ENCODE measurements at regions not wholly inside any gene's neighbourhood (a gene's known extent, or its start where the extent isn't known, plus 50 kb on each side); places are given as distances from the start of the nearest gene placed in this dataset.
"Not testable (repeated sequence)": the region's sequence is repeated elsewhere in the genome, so short reads cannot be mapped to it uniquely, and the experiment has no call there.

DNA sequence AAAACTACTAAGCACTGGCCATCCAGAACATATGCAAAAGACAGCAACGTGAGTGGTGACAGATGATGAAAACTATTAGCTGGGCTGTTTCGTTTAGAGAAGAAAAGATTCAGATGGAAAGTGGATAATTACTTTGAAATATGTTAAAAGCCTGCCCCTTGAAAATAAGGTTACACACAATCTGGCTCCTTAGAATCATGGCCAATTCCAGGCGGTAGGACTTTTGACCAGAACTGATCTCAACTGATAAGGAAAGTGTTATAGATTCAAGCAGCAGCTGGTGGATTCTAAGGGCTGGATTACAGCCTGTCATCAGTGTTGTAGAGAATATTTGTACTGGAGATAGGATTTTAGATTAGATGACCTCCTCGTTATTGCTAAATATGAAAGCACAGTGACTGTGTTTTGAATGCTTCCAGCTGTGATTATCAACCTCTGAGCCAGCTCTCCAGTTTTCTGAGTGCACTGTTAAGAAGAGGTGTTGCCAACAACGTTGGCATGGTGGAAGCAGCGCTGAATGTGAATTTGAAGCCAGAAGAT, 75.1 kb downstream of the KBTBD2 start:
- FAIRE-seq: not testable (repeated sequence)

DNA sequence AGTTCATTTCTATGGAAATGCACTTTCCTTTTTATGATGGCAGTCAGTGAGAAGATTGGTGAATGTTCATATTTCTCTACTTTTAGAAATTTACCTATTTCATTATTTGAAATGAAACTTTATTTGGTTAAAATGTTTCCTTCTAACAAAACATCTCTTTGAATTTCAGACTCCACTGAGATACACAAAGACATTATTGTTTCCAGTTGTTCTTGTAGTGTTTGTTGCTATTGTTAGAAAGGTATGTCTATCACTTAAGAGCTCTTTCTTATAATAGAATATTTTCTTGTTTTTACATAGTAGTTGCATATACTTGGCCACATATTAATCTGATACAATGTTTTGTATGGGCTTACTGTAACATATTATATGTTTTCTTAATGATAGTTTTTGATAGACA, 76.8 kb downstream of the KBTBD2 start:
- not testable (repeated sequence) for FAIRE-seq

DNA sequence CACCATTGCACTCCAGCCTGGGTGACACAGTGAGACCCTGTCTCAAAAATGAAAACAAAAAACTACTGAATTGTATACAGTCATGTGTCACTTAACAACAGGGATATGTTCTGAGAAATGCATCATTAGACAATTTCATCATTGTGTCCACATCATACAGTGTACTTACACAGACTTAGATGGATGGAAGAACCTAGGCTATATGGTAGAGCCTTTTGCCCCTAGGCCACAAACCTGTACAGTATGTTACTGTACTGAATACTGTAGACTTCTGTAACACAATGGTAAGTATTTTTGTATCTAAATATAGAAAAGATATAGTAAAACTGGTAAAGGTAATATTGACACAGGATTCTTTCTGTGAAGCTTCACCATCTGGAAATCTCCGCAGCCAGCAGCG, 81.7 kb downstream of the KBTBD2 start:
- FAIRE-seq: no peak

DNA sequence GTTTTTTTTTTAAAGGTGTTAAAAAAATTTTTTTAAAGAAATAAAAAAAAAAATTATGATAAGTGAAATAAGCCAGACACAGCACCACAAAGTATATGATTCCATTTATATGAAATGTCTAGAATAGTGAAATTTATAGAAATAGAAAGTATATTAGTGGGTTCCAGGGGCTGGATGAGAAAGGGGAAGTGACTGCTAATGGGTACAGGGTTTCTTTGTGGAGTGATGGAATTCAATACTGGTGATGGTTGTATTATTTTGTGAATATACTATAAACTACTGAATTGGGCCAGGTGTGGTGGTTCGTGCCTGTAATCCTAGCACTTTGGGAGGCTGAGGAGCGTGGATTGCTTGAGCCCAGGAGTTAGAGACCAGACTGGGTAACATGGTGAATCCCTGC, 82.2 kb downstream of the KBTBD2 start:
- FAIRE-seq: no peak

DNA sequence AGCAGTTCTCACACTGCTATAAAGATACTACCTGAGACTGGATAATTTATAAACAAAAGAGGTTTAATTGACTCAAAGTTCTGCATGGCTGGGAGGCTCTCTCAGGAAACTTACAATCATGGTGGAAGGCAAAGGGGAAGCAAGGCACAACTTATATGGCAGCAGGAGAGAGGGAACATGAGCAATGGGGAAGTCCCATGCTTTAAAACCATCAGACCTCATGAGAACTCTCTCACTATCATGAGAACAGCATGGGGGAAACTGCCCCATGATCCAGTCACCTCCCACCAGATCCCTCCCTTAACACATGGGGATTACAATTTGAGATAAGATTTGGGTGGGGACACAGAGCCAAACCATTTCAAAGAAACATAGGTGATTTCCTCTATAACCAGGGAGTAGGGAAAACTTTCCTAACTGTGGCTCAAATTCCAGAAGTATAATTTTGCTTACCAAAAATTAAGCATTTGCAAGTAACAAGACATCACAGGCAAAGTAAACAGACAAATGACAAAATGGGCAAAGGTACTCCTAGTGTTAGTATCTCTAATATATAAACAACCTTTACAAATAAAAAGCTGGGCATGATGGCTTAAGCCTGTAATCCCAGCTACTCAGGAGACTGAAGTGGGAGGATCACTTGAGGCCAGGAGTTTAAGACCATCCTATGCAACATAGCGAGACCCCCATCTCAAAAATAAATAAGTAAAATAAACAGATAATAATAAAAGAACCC, 88.0 kb downstream of the KBTBD2 start:
- no peak for FAIRE-seq

DNA sequence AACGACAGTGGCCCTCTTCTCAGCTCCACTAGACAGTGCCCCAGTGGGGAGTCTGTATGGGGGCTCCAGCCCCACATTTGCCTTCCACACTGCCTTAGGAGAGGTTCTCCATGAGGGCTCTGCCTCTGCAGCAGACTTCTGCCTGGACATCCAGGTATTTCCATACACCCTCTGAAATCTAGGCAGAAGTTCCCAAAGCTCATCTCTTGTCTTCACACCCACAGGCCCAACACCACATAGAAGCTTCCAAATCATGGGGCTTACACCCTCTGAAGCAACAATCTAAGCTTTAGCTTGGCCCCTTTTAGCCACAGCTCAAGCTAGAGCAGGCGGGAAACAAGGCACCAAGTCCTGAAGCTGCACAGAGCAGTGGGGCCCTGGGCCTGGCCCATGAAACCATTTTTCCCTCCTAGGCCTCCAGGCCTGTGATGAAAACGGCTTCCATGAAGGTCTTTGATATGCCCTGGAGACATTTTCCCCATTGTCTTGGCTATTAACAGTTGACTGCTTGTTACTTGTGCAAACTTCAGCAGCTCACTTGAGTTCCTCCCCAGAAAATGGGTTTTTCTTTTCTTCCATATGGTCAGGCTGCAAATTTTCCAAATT, 89.2 kb downstream of the KBTBD2 start:
- FAIRE-seq: no peak

DNA sequence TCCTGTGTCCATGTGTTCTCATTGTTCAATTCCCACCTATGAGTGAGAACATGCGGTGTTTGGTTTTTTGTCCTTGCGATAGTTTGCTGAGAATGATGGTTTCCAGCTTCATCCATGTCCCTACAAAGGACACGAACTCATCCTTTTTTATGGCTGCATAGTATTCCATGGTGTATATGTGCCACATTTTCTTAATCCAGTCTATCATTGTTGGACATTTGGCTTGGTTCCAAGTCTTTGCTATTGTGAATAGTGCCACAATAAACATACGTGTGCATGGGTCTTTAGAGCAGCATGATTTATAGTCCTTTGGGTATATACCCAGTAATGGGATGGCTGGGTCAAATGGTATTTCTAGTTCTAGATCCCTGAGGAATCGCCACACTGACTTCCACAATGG, 98.5 kb downstream of the KBTBD2 start:
- not testable (repeated sequence) for FAIRE-seq

DNA sequence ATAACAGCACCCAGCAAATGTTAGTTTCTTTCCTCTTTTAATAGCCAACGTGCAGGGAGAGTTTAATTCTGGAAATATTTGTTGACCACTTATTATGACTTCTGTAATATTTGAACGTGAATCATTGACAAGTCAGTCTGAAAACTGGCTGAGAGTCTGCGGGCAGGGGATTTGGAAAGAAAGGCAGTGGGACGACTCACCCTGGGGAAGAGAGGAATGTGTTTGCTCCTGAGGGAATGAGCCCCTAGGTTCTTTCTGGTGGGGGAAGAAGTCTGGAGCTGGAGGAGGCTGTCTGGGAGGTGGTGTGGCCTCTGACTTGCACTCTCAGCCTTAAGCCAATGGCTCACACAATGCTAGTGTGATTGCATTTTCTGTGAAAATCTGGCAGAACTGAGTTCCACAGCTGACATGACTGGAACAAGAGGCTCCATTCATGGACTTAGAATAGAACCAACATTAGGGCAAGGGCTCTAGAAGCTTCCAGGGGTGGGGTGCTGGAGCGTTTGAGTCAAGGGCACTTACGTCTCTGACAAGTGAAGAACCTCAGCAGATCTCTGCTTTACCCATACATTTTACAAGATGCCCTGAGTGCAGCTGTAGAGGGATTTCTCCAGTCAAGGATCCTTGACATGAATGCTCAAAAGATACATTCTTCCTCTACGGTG, 100.7 kb downstream of the KBTBD2 start:
- FAIRE-seq: not testable (repeated sequence)

DNA sequence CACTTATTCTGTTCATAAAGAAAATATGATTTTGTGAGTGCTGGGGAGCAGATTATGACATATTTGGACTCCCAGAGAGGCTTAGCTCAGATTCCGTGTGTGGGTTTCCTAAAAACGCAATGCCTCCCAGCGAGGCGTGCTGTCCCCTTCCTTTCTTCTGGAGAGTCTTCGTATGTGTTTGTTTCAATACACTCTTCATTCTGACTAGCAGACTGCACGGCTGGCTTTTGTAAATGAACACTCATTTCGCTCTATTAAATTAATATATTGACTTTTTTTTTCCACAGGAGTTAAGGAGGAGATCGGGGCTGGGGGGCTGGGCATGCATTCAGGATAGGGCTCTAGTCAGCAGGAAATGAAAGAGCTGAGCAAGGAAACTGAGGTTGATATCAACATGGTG, 102.3 kb downstream of the KBTBD2 start:
- not testable (repeated sequence) for FAIRE-seq

DNA sequence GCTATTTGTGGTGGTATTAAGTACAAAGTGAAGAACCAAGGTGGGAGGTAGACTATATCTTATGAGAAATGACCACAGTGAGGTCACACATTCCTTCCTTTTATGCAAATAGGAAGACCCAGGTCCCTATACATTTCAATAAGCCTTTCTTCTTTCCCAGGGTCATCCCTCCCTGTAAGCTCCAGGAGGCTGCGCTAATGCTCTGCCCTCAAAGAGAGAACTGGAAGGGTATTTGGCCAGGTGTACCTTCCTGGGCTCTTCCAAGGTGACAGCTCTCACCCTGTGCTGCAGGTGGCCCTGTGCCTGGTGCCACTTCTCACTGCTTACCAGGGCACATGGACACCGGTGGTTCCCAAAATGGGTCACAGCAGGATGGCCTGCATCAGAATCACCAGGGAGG, 103.4 kb downstream of the KBTBD2 start:
- FAIRE-seq: not testable (repeated sequence)

DNA sequence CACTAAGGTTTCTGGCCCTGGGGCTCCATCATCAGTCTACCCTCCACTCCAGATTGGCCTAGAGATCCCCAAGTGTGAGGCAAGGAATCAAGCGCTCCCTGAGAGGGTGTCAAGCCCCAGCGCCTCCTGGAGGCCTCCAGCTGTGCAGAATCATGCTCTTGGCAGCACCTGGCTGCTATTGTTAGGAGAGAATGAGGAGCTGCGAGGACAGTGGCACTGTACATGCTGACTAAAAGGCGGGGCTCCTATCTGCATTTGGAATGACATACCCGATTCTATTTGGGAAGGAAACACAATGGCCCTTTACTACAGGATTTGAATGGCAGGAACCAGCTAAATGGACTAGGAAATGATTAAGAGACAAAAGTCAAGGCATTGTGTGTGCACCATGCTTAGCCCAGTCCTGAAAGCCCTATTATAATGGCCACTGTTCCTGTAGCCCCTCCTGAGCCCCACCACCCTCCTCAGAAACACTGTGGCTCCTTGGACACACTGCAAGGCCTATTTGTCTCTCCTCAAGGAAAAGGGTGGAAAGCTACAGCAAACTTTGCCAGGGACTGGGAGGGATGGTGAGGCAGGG, 106.1 kb downstream of the KBTBD2 start:
- not testable (repeated sequence) for FAIRE-seq

DNA sequence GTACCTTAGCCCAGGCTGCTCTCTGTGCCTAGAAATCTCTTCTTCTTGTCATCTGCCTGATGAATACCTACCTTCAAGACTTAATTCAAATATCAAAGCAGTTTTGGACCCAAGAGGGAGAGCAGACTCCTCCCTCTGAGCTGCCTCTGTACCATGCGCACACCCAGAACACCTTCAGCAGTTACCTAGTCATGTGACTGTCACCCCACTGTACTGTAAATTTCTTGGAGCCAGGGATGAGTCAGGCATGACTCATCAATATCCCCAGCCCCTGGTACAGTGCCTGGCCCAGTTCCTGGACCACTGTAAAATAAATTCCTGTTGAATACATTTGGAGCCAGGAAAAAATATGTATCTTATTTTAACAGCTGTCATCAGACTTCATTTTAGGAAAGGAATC, 111.7 kb downstream of the KBTBD2 start:
- not testable (repeated sequence) for FAIRE-seq

DNA sequence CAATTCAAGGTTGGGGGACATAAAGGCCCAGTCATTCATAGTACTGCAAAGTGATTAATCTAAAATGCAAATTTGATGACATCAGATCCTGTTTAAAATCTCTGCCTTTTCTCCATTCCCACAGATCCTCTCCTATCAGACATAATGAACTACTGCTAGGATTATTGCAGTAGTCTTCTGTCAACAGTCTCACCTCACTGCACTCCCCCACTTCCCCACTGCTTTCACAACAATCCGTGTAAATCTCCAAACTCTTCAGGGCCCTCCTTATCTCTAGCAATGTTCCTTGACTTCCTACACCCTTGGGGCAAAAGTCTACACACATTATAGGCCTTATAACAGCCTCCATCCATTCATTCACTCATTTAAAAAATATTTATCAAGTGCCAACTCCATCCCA, 112.4 kb downstream of the KBTBD2 start:
- FAIRE-seq: no peak

DNA sequence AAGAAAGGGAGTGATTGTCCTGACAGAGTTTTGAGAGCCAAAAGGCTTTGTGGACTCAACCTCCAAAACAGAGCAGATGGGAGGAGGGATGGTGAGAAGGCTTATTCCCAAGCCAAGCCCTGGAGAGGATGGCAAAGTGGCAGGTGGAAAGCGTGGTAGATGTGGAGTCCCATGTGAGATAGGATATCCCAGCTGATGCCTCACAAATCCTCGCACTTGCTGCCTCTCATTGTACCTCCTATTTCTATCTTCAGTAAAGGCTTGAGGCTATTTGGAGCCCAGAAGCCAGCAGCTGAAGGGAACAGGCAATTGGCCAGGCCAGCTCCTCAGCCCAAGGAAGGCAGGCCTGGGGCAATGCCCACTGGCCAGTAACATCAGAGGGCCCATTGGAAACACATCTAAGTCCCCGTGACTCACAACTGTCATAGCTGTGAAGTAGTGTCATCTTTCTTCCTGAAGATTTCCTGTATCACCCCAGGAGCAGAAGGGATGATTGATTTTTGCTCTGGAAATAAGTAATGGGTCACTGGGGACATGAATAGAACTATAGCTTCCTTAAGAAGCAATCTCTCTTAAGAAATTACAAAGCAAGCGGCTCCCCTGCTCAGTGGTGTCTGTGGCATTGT, 114.4 kb downstream of the KBTBD2 start:
- not testable (repeated sequence) for FAIRE-seq

DNA sequence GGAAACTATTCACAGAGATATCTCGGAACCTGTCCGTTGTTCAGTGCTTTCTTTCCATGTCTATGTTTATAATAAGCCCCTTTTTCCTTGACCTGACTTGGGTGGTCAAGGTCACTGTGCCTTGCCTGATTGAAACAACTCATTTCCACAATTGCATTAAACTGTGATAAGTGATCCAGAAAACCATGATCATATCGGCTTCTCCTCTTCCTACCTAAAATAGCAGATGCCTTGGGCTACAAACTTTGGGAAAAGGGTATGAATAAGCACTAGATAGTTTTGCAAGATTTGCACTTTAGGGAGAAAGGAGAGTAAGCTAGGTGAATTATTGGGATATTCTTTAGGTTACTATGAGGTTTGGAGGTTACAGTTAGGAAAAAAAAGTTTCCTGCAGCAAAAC, 115.2 kb downstream of the KBTBD2 start:
- not testable (repeated sequence) for FAIRE-seq

DNA sequence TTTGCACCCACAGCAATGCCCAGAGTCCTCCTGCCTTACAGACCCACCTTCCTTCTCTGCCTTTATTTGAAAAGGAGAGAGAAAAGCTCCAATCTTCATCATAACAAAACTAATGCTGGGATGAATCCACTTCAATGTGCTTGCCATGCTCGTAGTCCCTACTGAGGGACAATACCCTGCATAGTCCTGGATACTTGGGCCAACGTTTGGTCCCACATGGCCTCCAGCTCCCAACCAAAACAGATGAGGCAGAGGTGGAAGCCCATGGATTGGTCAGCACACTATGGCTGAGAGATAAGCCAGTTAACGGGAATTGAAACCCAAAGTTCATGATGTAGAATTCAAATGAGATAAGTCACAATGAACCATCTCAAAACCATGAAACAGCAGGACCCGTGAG, 115.8 kb downstream of the KBTBD2 start:
- FAIRE-seq: not testable (repeated sequence)

DNA sequence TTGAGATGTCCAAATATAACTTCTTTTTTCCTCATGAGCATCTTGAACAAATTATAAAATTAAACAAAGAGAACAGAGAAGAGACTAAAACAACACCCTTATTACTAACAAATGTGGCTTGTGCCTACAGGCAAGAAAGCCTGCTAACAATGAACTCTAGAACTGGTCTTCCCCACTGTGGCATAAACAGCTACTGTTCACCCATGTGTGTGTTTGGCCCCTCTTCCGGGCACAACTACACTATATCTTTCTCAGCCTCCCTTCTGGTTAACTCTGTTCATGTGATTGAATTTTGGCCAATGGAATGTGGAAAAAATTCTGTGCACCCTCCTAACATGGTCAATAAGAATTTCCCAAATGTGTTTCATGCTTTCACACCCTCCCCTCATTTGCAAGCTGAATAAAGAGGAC, 117.0 kb downstream of the KBTBD2 start:
- no peak for FAIRE-seq

DNA sequence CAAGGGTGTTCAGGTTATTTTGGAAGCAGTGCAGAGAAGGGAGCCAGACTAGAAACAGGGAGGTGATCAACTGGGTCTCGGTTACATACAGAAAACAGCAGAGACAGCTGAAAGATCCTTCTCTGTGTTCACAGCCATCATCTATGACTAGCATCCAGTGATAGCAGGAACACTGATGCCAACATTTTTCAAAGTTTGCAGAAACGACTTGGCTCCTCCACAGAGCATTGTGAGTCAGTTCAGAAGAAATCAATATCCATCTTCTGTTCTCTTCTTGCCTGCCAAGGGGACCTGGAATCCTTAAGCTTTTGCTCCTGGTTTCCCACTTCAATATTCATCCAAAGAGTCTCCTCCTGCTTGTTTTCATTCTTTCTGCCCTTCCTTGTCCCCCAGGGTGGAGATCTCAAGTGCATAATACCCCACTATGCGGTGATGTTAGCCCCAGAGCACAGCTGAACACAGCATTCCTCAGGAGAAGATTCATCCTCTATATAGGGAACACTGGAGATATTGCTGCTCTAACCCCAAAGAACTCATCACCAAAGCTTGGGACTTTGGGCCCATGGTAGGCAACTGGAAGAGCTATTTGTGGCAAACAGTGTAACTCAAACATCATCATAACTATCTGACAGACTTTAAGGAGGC, 122.6 kb downstream of the KBTBD2 start:
- FAIRE-seq: not testable (repeated sequence)

DNA sequence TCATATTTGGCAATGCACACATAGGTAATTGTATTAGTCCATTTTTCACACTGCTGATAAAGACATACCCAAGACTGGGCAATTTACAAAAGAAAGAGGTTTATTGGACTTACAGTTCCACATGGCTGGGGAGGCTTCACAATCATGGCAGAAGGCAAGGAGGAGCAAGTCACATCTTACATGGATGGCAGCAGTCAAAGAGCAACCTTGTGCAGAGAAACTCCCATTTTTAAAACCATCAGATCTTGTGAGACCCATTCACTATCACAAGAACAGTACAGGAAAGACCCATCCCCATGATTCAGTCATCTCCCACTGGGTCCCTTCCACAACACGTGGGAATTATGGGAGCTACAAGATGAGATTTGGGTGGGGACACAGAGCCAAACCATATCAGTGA, 123.2 kb downstream of the KBTBD2 start:
- FAIRE-seq: not testable (repeated sequence)

DNA sequence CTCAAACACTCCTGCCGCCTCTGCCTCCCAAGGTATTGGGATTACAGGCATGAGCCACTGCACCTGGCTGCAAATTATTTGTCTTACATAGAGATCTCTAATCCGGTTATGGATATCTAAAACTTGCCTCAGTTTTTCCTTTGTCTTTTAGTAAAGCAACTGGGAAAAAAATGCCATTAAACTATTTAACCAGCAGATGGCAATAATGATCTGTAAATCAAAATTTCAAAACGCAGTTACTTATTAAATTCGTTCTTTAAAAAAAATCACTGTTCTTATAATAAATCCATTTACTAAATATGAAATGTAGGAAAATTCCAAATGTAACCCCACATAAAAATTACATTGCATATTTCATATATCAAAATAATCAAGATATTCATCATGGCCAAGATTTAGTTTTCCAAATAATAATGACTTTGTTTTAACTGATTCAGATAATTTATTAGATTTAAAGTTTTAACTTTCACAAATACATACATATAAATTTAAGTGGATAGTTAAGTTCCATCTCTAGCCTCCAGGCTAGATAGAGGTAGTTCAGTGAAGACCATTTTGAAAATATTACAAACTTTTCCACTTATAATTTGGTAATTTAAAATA, 125.8 kb downstream of the KBTBD2 start:
- peak; percentile 91 for FAIRE-seq

DNA sequence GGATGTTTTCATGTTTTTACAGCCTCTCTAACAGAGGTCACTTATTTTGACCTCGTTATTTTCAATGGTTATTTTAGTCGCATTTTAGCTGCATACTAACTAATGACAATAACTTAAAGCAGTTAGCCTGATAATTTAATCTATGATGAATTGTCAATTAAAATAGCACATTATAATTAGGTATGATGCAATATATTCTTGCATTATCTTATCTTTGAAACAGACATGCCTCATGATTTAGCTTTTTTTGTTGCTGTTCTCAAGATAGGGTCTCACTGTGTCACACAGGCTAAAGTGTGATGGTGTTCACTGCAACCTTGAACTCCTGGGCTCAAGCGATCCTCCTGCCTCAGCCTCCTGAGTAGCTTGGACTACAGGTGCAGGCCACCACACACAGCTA, 126.4 kb downstream of the KBTBD2 start:
- no peak for FAIRE-seq

DNA sequence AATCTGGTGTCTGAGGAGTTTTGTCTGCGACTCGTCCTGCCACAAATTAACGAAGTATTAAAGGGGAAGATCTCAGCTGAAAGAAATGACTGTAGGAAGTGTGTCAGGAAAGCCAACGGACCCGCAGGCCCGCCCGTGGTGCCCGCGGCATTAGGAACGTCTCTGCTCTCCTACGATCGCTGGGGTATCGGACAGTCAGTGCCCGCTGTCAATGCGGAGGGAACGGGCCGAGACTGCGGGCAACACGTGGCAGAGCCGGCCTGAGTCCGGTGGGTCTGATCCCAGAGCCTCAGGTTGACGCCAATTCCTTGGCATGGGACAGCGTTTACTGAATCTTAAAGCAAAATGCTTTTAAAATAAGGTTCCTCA, 128.7 kb downstream of the KBTBD2 start:
- FAIRE-seq: no peak
